GM10266 (cell line): ENCODE measurements at regions not wholly inside any gene's neighbourhood (a gene's known extent, or its start where the extent isn't known, plus 50 kb on each side); places are given as distances from the start of the nearest gene placed in this dataset.

Experiments used
- DNase-seq: peaks from one replicate; pipeline ENCODE4 v3.0.0; 2012; ENCODE audit errors: extremely low spot score
- CTCF ChIP-seq: IDR thresholded peaks from 2 replicates; pipeline ENCODE4 v1.5.1; 2012; ENCODE audit warnings: mild to moderate bottlenecking, low read depth; ENCODE audit not compliant: control insufficient read depth, insufficient read depth; ENCODE audit errors: missing control alignments

- no peak for DNase-seq
- no peak for TF ChIP-seq CTCF
These were observed 1023.6 kb downstream of the XPNPEP1 start for GRCh38 chr10:108899670-108900069.

GRCh38 chr10:108894402-108895301 is 1028.7 kb downstream of the XPNPEP1 start:
- DNase-seq = no peak
- TF ChIP-seq CTCF = no peak

DNA sequence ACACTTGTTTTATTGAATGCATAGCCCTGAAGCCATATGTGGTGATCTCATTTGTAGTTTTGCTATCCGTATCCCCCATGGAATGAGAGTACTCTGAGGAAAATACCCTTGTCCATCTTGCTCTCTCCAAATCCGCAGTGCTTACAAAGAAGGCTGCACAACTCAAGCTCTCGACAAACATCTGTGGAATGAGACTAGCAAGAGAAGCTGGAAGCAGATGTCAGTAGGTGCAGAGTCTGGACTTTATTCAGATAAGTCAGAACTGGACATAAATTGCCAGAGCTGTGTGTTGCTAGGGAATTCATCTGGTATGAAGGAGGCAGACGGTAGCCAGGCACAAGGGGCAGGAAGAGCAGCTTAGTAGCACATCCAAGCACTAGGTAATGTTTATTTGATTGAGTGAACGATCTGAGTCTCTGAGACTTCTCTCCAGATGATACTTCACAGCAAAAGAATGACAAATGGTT is 1046.2 kb downstream of the XPNPEP1 start:
- TF ChIP-seq CTCF = no peak
- no peak for DNase-seq

GRCh38 chr10:108872854-108873253 is 1050.5 kb downstream of the XPNPEP1 start:
- DNase-seq = no peak
- no peak for TF ChIP-seq CTCF

DNA sequence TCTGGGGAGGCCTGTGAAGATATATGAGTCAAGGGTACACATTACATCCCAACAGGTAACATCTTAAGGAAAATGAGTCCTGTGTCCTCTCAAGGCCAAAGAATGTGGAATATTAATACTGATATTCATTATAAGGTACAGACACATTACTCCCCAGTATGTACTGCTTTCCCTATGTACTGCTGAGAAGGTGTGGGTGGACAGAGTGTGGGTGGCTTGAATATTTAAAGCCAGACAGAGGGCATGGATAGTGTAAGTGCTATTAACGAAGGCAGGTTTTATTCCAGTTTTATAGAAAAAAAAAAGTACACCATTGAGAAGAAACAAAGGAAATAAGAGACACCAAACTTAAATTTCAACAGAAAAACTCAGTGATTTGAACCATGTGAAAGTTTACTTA is 1054.4 kb downstream of the XPNPEP1 start:
- no peak for TF ChIP-seq CTCF
- no peak for DNase-seq

GRCh38 chr10:108862676-108863350 is 1060.5 kb downstream of the XPNPEP1 start:
- TF ChIP-seq CTCF = no peak
- no peak for DNase-seq
